ENCODE measurements at regions not wholly inside any gene's neighbourhood (a gene's known extent, or its start where the extent isn't known, plus 50 kb on each side); places are given as distances from the start of the nearest gene placed in this dataset.

DNA sequence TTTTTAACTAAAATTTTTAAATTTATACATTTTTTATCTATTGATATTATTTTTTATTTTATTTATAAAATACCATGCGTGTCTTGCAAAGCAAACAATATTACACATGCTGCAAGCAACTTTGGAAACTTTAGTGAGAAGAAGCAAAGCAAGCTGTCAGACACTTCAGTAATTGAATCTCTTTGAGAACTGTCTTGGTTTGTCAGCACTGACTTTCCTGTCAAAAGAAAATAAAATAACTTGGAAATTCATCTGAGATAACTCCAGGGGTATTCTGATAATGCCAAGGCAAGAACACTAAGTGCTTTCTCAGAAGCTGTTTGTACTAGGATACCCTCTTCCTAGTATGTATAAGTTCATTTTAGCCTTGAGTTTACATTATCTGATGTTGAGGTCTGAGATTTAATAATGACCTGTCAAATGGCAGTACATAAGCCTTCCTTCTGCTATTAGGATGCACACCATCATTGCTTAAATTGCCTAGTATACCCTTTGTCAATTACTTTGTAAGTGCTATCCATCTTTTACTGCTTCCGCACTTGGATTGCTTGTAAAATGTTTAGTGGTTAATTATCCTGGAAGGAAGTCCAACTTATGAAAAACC is 624.2 kb upstream of the AGA start:
- no peak for DNase-seq

DNA sequence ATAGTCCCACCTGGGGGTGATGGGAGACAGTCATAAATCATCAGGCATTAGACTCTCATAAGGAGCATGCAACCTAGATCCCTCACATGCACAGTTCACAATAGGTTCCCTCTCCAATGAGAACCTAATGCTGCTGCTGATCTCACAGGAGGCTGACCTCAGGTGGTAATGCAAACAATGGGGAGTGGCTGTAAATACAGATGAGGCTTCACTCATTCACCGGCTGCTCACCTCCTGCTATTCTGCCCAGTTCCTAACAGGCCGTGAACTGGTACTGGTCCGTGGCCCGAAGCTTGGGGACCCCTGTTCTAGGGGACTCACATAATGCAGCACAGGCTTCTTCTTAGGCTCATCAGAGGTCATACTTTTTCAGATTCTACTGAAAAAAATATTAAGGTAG is 625.9 kb upstream of the AGA start:
- DNase-seq, result no peak

DNA sequence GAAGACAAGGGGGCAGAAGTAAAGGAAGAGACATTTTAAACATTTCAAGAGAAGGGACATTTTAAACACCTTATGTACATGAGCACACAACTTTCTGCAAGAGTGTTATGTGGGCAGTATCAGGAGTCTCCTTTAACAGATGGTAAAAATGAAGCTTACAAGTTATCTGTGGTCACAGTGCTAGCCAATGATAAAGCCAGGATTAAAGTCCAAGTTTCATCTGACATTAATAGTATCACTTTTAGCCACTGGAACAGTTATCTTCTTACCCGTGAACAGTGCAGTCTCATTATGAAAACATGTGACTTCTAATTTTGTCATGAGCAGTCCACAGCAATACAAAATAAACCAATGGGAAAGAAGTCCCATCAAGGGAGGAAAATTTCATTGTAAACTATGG is 627.9 kb upstream of the AGA start:
- DNase-seq, result no peak

DNA sequence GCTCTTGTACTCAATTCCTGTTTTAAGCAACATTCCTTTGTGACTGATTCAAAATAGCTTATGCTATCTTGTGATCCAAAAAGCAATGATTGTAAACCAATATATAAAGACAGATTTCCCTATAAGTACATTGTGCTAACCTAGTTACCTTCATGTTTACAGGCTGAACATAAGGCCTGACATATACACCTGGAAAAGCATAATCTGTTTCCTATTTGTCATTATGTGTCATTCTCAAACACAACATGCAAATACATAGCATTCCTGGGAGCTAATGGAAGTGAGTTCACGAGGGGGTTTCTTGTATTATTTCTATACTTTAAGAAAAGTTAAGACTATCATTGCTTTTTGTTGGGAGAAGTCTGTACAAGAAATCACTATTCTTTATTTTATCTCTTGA is 638.1 kb upstream of the AGA start:
- DNase-seq, result no peak

DNA sequence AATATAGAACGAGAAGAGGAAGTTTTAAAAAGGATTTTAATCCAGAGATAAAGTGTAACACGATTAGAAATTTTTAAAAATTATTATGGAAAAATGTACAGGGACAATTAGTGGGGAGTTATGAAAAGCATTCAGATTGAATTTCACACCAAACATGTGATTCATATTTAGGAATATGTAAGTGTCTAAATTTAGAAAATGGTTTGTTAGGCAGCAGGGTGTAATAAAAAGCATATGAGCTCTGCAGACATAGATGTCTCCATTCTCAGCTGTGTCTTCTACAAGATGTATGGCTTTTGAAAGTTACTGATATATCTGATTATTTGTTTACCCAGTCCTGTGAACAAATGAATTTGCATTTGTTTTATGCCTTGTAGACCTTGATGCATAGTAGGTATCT is 638.9 kb upstream of the AGA start:
- no peak for DNase-seq

DNA sequence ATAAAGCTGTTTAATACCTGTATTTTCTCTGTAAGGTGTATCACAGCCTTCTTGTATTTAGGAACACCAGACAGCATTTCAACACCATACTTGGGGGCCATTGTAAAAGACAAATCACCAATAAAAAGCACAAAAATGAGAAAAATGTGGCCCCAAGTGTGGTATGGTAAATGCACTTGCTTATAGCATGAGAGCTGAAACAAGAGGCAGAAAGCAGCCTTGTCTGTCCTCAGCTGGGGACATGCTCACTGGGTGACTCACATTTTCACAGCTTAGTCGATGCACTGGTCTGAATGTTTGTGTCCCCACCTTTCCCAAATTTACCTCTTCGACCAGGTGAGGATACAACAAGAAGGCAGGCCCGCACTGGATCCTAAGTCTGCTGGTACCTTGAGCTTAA is 639.7 kb upstream of the AGA start:
- DNase-seq, result no peak

DNA sequence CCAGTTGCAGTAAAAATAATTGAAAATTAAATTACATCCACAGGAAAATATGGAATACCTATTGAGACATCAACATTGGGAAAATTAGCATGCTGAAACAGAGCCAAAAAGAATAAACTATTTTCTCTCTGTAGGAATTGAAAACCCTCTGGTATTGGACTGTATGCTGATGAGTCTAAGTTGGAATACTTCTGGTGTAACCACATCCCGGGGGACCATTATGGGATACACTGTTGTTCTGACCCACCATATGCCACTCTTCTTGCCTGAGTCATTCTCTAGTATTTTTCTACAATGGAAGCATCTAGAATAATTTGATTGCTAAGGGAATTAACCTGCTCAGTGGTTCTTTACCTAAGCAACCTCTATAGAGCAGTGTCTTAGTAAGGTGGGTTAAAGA is 640.7 kb upstream of the AGA start:
- no peak for DNase-seq

DNA sequence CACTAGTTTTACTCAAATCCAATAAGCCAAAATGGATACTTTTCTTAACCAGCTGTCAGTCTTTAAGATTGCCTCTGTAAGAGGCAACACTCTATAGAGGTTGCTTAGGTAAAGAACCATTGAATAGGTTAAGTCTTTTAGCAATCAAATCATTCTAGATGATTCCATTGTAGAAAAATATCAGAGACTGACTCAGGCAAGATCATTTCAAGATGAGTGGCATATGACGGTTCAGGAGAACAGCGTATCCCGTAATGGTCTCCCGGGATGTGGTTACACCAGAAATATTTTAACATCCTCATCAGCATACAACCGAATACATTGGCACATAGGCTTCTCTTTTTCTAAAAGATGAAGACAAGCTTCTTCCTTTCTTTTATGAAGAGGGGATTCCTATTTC is 641.7 kb upstream of the AGA start:
- no peak for DNase-seq

DNA sequence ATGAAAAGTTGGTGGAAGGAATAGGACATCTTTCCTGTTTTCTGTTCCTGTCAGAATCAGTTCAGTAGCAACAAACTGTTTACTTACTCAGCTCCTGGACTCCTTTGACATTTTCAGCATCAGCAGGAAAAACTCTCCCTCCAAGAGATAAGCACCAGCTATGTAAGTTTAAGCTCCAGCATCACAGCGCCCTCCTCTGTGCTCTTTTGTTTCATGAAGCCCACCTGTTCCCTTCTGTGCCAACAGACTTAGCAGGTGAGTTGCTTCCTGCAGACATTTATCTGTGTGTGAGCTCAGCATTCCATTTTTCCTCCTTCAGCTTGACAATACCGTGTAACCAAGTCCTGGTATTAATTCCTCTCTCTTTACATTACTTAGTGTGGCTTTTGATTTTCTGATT is 644.1 kb upstream of the AGA start:
- DNase-seq, result no peak

DNA sequence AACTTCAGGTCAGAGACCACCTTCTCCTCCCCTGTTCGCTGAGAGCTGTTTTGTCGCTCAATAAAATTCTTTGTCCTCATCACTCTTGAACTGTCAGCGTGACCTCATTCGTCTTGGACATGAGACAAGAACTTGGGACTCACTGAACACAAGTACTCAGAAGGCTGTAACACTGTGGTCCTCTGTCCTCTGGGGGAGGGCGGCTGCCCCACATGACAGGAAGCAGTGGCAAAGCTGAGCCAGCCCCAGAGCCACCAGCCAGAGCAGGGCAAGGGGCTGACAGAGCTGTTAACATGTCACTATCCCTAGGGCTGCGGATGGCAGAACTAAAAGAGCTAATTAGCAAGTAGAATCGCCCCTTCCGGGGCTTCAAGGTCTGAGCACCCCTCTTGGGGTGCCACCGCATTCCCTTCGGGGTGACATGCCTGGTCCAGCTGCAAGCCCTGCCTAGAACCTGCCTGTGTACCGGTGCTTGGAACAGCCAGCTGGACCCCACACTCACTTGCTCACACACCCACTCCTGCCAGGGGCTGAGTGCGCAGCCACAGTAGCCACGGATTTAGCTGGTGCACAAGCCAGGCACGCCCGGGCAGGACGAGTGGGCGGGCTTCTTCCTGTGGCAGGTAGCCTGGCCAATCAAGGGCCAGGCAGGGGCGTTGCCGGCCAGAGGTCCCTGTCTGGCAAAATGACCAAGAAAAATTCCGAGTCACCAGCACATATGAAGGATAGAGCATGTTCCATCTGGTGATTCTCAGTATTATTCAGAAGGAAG is 648.6 kb upstream of the AGA start:
- no peak for DNase-seq

DNA sequence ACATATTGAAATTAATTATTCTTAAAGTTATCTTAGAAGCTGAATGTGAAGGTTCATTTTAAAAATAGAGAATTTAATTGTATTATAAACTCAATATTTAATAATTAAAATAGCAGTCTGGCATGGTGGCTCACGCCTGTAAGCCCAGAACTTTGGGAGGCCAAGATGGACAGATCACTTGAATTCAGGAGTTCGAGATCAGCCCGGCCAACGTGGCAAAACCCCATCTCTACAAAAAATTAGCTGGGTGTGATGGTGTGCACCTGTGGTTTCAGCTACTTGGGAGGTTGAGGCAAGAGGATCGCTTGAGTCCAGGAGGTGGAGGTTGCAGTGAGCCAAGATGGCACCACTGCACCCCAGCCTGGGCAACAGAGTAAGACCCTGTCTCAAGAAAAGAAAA is 659.9 kb upstream of the AGA start:
- no peak for DNase-seq

DNA sequence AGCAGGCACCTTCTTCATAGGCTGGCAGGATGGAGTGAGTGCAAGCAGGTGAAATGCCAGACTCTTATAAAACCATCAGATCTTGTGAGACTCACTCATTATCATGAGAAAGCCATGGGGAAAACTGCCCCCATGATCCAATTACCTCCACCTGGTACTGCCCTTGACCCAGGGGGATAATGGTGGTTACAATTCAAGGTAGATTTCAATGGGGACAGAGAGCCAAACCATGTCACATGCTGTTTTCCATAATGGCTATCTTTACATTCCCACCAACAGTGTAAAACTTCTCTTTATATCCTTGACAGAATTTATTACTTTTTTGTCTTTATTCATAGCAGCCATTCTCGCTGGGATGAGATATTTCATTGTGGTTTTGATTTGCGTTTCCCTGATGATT is 663.0 kb upstream of the AGA start:
- DNase-seq, result no peak

DNA sequence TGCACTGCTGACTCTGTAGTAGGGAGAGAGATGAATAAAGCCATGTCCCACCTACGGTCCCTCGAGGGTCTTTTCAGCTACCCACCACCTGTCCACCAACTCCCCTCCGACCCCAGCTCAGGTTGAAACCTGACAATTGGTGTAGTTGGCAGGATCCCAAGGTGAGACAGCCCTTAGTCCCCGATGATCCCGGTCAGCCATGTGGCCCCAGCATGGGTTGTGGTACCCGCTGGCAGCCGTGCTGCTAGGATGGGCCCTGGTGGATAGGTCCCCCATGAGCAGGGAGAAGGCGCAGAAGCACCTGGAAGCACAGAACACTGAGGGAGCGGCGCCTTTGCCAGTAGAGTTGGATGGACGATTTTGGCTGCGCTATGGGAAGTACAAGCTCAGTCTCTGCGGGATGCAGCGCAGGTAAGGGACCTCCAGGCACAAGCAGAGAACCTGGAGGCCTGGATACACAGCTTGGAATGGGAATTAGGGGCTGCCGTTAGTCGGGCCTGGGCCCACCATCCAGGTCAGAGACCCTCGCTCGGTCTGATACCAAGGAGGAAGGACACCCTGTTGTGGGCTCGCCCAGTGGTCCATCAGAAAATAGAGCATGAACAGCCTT is 694.6 kb upstream of the AGA start:
- no peak for DNase-seq

DNA sequence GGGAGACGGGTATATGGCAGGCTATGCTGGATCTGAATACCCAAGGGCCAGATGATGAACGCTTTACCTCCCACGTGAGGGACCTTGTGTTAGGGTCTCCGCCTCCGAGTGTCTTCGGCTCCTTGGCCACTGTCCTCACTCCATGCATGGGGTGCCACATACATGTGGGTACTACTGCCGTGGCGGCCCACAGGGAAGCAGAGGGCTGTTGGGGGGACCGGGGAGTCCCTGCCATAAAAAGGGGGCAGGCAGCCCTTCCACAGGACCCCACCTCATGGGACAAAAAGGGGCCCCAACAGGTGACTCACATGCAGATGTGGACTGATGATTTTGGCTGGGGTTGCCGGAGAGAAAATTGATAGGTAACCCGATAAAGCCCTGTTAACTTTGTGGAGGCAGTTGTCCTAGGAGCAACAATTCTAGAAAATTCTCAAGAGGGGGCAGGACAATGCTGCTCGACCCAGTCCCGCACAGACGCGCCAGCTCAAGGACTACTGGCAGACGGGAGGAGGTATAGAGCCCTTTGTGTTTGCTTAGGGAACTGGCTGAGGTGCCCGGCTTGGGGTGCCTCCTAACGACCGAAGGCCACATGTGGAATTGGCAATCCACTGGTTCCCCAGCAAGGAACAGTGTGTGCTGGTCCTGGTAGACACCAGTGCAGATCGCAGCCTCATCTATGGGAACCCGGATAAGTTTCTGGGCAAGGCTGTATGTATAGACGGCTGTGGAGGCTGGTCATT is 695.7 kb upstream of the AGA start:
- DNase-seq, result no peak

DNA sequence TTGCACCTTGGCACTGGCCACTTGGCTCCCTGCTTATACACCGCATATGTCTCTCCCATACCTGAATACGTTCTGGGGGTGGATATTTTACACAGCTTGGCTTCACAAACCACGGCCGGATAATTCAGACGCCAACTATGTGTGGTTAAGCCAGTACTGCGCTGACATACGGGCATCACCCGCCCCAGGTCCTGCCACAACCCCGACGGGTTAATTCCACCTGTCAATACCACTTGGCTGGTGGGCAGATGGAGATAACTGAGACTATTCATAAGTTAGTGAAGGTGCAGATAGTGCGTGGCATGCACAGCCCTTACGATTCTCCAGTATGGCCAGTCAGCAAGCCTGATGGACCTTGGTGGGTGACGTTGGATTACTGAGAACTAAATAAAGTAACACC is 696.3 kb upstream of the AGA start:
- no peak for DNase-seq

DNA sequence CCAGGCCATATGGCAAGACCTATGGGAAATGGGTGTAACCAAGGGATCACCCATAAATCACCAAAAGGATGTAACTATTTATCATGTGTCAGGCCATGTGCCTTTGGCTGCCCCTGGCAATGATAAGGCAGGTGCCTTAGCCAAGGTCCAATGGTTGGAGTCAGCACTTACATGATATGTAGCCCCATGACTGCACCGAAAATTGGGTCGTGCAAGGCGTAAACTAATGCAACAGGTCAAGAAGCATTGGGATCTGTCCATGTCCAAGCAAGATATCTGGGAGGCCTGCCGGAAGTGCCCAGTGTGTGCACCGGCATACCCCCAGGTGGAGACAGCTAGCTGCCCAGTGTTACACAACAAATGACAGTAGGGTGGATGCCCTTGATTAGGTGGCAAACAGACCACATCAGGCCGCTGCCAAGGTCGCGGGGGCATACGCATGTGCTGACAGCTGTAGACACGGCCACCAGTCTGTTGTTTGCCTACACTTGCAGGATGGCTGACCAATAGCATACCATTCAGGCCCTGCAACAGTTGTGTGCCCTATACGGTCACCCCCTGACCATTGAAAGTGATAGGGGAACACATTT is 698.2 kb upstream of the AGA start:
- no peak for DNase-seq

DNA sequence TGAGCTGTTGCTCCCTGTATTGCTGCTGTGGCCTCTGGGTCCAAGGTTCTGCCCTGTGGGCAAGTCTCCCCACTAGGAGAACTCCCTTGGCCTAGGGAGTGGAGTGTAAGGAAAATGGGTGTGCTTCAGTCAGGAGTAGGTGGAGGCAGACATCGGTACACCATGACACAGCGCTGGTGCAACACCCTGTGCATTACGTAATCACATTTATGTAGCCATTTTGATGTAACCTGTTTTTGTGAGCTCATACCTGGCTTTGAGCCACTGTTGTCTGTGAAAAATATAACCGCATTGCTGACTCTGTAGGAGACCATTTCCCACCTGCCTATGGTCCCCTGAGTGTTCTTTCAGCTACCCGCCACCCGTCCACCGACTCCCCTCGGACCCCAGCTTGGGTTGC is 700.5 kb upstream of the AGA start:
- no peak for DNase-seq

DNA sequence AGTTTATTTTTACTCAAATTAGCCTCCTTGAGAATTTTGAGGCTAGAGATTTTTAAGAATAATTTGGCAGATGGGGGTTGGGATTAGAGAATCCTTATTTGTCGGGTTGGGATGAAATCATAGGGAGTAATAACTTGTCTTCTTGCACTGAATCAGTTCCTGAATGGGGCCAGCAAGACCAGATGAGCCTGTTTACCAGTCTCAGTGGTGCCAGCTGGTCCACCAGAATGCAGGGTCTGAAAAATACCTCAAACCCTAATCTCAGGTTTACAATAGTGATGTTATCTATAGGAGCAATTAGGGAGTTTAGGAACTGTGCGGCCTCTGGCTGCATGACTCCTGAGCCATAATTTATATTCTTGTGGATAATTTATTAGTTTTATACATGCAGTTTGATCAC is 705.9 kb upstream of the AGA start:
- no peak for DNase-seq

DNA sequence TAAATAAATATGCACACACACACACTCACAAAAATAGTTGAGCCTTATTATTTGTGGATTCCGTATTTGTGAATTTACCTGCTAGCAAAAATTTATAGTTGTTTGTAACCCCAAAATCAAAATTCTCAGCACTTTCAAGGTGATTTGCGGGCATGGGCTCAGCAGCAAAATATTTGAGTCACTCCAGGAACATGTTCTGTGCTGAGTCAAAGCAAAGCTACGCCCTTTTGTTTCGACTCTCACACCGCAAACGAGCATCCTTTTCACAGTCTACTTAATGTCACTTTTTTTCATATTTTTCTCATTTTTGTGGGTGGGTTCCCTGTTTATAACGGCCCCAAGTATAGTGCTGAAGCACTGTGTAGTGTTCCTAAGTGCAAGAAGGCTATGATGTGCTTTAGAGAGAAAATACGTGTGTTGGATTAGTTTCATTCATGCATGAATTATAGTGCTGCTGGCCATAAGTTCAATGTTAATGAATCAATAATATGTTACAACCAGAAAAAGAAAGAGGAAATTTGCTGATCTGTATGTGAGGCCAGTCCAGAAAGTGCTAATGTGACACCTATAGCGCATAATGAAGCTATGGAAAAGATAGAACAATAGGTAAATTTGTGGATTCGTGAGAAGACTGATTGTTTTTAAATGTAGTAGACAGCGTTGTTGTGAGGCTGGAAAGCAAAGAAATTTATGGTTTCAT is 723.2 kb upstream of the AGA start:
- DNase-seq, result no peak

DNA sequence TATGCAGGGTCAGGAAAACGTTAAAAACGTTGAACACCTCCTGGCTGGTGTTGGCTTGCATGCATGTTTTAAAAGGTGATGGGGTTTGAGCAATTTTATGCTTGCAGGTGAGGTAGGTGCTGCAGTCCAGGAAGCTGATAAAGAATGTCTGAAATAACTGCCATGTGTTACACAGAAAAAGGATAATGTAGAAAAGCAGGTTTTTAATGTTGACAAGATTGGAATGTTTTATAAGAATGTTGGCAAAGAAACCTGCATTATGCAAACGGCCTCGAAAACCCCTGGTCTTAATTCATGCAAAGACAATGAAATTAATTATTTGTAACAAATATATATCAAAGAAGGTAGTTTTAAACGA is 723.7 kb upstream of the AGA start:
- DNase-seq, result no peak

DNA sequence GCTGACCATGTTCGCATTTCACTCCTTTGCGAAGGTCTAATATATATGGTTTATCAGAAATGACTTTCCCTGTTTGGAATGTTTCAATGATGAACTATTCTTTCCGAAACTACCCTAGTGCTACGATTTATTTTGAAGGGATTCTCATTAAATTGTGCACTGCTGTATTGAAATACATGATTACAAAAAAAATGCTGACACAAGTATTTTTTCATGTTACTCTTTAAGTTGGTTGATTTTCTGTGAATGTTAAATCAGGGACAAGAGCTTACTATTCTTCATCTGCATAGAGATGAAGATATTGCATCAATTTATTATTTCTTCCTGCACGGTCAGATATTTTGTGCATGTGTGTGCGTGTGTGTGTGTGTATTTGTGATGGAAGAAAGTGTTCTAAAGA is 731.5 kb upstream of the AGA start:
- DNase-seq, result no peak

DNA sequence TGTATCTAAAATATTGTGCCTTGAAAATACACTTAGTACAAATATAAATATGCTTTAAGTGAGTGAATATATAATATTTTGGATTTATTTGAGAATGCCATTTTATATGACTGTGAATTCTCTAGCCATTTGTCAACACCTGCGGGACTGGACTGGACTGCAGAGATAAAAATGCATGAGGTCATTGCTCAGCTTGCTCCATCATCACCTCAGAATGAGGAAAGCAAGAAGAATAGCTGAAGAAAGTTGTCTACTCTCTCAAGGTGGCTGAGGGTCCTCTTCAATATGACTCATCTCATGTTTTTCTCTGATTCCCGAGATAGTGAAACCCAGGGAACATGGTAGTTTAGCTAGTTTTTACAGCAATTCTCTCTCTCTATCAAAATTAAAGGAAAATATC is 732.5 kb upstream of the AGA start:
- no peak for DNase-seq

DNA sequence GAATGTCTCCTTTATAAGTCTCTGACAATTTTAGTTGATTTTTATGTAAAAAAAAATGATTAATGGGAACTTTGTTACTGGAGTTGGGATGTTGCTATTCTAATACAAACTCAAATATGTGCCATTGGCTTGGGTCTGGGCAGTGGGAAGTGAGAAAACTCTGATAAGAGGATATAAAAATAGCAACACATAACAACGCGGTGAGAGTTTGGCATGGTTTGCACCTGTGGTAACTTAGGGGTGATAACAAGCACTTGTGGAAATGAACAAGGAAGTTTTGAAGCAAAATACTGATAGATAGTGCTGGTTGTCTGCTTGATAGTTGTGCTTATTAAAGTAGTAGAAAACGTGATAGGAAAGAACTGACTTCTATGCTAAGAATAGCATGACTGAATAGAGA is 743.3 kb upstream of the AGA start:
- no peak for DNase-seq

Data from suppressor macrophage treated with lipopolysaccharide for 1 hour (primary cell).